Astrocyte (in vitro differentiated cells and primary cell): ENCODE measurements at regions not wholly inside any gene's neighbourhood (a gene's known extent, or its start where the extent isn't known, plus 50 kb on each side); places are given as distances from the start of the nearest gene placed in this dataset.

Source experiments
- DNase-seq: peaks from one replicate; pipeline ENCODE4 v3.0.0-alpha.2; 2010; ENCODE audit warnings: low read depth
- FAIRE-seq: peaks from 2 replicates; lab custom pipeline; 2011; peaks lifted over from hg19 to GRCh38; lab: Jason Lieb, UNC
- H2AFZ ChIP-seq: 2 replicates; pipeline ENCODE4 v1.6.0; 2012; ENCODE audit warnings: low read depth, low read length, inconsistent platforms
- H3K27ac ChIP-seq: 2 replicates; pipeline ENCODE4 v1.5.1; 2011; ENCODE audit warnings: low read depth, low read length, inconsistent platforms
- H3K27me3 ChIP-seq: 2 replicates; pipeline ENCODE4 v1.6.0; 2011; ENCODE audit warnings: low read length, inconsistent platforms; ENCODE audit not compliant: insufficient read depth
- H3K36me3 ChIP-seq: 2 replicates; pipeline ENCODE4 v1.5.1; 2011; ENCODE audit warnings: low read length, inconsistent platforms; ENCODE audit not compliant: insufficient read depth
- H3K4me1 ChIP-seq: 2 replicates; pipeline ENCODE4 v1.5.1; 2011; ENCODE audit warnings: low read length, inconsistent platforms; ENCODE audit not compliant: insufficient read depth
- H3K4me2 ChIP-seq: 2 replicates; pipeline ENCODE4 v1.6.0; 2012; ENCODE audit warnings: low read length, inconsistent platforms
- H3K4me3 ChIP-seq: 2 replicates; pipeline ENCODE4 v1.5.1; 2011; ENCODE audit warnings: low read depth, mild to moderate bottlenecking, low read length, inconsistent platforms; ENCODE audit not compliant: insufficient read depth
- H3K79me2 ChIP-seq: 2 replicates; pipeline ENCODE4 v1.6.0; 2012; ENCODE audit warnings: mild to moderate bottlenecking, low read length, inconsistent platforms; ENCODE audit not compliant: insufficient read depth
- H3K9ac ChIP-seq: 2 replicates; pipeline ENCODE4 v1.6.0; 2012; ENCODE audit warnings: mild to moderate bottlenecking, low read length, inconsistent platforms
- H3K9me3 ChIP-seq: 2 replicates; pipeline ENCODE4 v1.5.1; 2012; ENCODE audit warnings: low read depth, mild to moderate bottlenecking, low read length, inconsistent platforms; ENCODE audit not compliant: insufficient read depth
- H4K20me1 ChIP-seq: 2 replicates; pipeline ENCODE4 v1.6.0; 2012; ENCODE audit warnings: low read length, inconsistent platforms; ENCODE audit not compliant: insufficient read depth
- H3K27ac Mint-ChIP-seq: one replicate; pipeline ENCODE4 v1.8.0; 2021; ENCODE audit warnings: mild to moderate bottlenecking, mixed read lengths; ENCODE audit not compliant: unreplicated experiment
- H3K27me3 Mint-ChIP-seq: one replicate; pipeline ENCODE4 v1.8.0; 2021; ENCODE audit warnings: low read depth, mixed read lengths; ENCODE audit not compliant: unreplicated experiment
- H3K36me3 Mint-ChIP-seq: one replicate; pipeline ENCODE4 v1.8.0; 2021; ENCODE audit warnings: low read depth, mixed read lengths; ENCODE audit not compliant: unreplicated experiment
- H3K4me1 Mint-ChIP-seq: one replicate; pipeline ENCODE4 v1.8.0; 2021; ENCODE audit warnings: low read depth, mixed read lengths; ENCODE audit not compliant: unreplicated experiment
- H3K4me3 Mint-ChIP-seq: one replicate; pipeline ENCODE4 v1.8.0; 2021; ENCODE audit warnings: mild to moderate bottlenecking, moderate library complexity, mixed read lengths; ENCODE audit not compliant: unreplicated experiment
- H3K9me3 Mint-ChIP-seq: one replicate; pipeline ENCODE4 v1.8.0; 2021; ENCODE audit warnings: mild to moderate bottlenecking, mixed read lengths; ENCODE audit not compliant: unreplicated experiment
- EZH2 ChIP-seq: IDR thresholded peaks from 2 replicates; pipeline ENCODE4 v1.6.1; 2012; ENCODE audit warnings: mild to moderate bottlenecking, low read length, inconsistent platforms; ENCODE audit not compliant: insufficient read depth
- TF ChIP-seq, protein P1 (sequence below): IDR thresholded peaks from 2 replicates; pipeline ENCODE4 v1.5.1; 2011; ENCODE audit warnings: low read depth, mild to moderate bottlenecking, inconsistent platforms, low read length, moderate library complexity; ENCODE audit not compliant: insufficient read depth

DNA sequence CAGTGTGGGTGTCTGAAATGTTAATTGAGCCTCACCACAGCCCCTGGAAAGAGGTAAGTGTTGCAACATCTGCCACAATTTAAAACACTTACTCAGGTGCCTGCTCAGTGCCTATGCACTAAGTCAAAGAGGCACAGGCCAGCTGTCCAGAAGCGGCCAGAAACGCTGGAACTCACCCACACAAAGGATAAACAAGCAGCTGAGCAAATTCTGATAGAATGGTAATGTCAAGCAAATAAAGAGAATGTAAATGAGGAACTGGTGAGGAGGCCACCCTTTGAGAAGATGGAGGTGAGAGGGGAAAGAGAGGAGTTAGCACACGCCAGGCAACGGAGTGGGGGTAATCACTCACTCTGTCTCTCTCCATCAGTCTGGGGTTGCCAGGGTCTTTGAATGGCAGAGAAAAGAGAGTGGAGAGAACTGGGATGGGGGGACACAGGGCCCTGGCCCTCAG is 67.7 kb upstream of the SERP2 start:
- Mint-ChIP-seq H3K4me3 (peak overlapping the region; percentile 37), H3K9me3 (no peaks in the 10 kb centered on the region), H3K27ac (peak overlapping the region; percentile 87), H3K4me1 (peaks cover 27% of the 10 kb centered on the region), H3K36me3 (no peaks in the 10 kb centered on the region), H3K27me3 (peaks cover 6% of the 10 kb centered on the region)
- Histone ChIP-seq H3K27ac (peak overlapping the region; percentile 99), H2AFZ (peak overlapping the region; percentile 22), H4K20me1 (no peaks in the 10 kb centered on the region), H3K4me2 (peak overlapping the region; percentile 81), H3K36me3 (no peaks in the 10 kb centered on the region), H3K4me1 (peaks cover 63% of the 10 kb centered on the region), H3K79me2 (no peaks in the 10 kb centered on the region), H3K9ac (peak overlapping the region; percentile 96), H3K27me3 (no peaks in the 10 kb centered on the region), H3K4me3 (peak overlapping the region; percentile 21), H3K9me3 (no peaks in the 10 kb centered on the region)
- no peak for FAIRE-seq
- peak; percentile 78 for DNase-seq
- TF ChIP-seq, protein P1, sequence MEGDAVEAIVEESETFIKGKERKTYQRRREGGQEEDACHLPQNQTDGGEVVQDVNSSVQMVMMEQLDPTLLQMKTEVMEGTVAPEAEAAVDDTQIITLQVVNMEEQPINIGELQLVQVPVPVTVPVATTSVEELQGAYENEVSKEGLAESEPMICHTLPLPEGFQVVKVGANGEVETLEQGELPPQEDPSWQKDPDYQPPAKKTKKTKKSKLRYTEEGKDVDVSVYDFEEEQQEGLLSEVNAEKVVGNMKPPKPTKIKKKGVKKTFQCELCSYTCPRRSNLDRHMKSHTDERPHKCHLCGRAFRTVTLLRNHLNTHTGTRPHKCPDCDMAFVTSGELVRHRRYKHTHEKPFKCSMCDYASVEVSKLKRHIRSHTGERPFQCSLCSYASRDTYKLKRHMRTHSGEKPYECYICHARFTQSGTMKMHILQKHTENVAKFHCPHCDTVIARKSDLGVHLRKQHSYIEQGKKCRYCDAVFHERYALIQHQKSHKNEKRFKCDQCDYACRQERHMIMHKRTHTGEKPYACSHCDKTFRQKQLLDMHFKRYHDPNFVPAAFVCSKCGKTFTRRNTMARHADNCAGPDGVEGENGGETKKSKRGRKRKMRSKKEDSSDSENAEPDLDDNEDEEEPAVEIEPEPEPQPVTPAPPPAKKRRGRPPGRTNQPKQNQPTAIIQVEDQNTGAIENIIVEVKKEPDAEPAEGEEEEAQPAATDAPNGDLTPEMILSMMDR: no peak
- TF ChIP-seq EZH2: no peak

DNA sequence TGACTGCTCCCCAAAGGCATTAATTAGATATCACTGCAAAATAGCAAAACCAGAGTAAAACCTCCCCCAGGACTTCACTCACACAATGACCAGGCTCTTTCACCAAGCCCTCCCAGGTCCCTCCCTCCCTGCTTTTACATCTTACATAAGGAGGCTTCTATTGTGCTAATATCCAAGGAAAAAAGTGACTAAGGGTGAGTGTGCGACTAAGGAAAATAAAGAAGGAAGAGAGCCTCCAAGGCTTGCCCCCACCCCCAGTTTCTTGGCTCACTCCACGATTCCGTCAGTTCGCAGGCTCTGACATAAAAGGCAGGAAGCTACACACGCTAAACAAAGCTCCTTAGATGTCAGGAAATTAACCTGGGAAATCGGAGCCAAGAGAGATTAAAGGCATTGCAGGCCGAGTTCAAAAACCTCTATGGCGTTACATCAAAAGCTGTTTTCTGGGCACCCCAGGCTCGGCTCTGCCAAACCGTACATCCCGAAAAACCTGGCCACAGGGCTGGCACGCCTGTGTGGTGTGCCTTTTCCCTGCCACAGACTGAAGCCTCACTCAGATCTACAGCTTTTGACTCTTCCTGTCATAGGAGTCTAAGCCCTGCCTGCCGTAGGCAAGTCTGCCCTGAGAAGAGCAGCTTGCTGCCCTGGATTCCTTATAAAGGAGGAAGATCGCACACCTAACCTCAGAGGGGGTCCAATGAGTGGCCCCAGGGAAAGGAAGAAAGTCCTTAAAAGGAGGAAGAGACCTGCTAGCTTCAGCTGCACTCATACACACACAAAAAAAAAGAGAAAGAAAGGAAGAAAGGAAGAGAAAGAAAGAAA is 67.0 kb upstream of the SERP2 start:
- Histone ChIP-seq H3K27ac (peak overlapping the region; percentile 99), H3K79me2 (no peaks in the 10 kb centered on the region), H3K9ac (peak overlapping the region; percentile 96), H3K4me1 (peaks cover 63% of the 10 kb centered on the region), H3K9me3 (no peaks in the 10 kb centered on the region), H3K4me2 (peak overlapping the region; percentile 81), H3K36me3 (no peaks in the 10 kb centered on the region), H3K27me3 (no peaks in the 10 kb centered on the region), H4K20me1 (no peaks in the 10 kb centered on the region), H2AFZ (peak overlapping the region; percentile 22), H3K4me3 (peak overlapping the region; percentile 21)
- no peaks in the 10 kb centered on the region for H3K36me3 Mint-ChIP-seq
- DNase-seq (peak; percentile 99), FAIRE-seq (no peak)
- peaks cover 8% of the 10 kb centered on the region for H3K27me3 Mint-ChIP-seq
- H3K4me1 Mint-ChIP-seq: peaks cover 22% of the 10 kb centered on the region
- H3K4me3 Mint-ChIP-seq: peak overlapping the region; percentile 58
- TF ChIP-seq, protein P1: no peak
- no peak for TF ChIP-seq EZH2
- H3K27ac Mint-ChIP-seq: peak overlapping the region; percentile 87
- H3K9me3 Mint-ChIP-seq: no peaks in the 10 kb centered on the region

DNA sequence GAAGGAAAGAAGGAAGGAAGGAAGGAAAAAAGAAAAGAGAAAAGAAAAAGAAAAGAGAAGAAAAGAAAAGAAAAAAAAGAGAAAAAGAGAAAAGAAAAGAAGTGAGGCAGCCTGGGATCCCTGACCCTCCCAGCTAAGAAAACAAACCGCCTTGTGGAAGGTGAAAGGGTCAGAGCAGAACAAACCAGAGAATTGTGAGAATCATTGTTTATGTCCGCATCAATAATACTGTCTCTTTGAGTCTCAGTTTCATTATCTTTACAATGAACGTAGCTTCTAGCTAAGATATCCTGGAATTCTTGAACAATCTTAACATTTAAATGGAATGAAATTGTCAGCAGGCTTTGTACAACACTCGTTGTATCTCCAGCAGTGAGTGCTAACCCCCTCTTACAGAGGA is 66.4 kb upstream of the SERP2 start:
- Mint-ChIP-seq H3K4me1 (peaks cover 22% of the 10 kb centered on the region), H3K4me3 (no peak overlapping the region), H3K36me3 (no peaks in the 10 kb centered on the region), H3K27ac (peak overlapping the region; percentile 87), H3K27me3 (peaks cover 7% of the 10 kb centered on the region), H3K9me3 (no peaks in the 10 kb centered on the region)
- Histone ChIP-seq H4K20me1 (no peaks in the 10 kb centered on the region), H3K4me1 (peaks cover 65% of the 10 kb centered on the region), H3K27ac (peak overlapping the region; percentile 99), H3K4me3 (no peak overlapping the region), H3K79me2 (no peaks in the 10 kb centered on the region), H3K36me3 (no peaks in the 10 kb centered on the region), H2AFZ (no peak overlapping the region), H3K9me3 (no peaks in the 10 kb centered on the region), H3K4me2 (peak overlapping the region; percentile 81), H3K27me3 (no peaks in the 10 kb centered on the region), H3K9ac (peak overlapping the region; percentile 96)
- DNase-seq (peak; percentile 47), FAIRE-seq (no peak)
- no peak for TF ChIP-seq EZH2
- TF ChIP-seq, protein P1: no peak
